ENCODE measurements at regions not wholly inside any gene's neighbourhood (a gene's known extent, or its start where the extent isn't known, plus 50 kb on each side); places are given as distances from the start of the nearest gene placed in this dataset.

DNA sequence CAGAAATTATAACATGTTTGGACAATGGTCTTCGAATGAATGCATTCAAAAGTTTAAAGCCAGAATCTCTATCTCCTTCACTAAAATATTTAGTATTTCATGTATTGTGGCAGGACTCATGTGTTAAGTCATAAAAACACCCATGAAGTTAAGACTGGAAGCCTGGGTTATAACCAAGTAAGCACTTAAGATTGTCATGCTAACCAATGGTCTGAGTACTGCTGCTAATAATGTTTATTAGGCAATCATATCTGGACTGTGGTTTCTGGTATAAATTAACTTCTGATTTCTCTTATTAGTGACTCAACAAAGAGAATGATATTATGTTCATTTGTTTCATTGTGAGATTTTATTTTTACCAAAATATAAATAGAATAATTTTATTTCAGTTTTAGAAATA, 297.9 kb upstream of the EDIL3 start:
- TF ChIP-seq, protein P1, sequence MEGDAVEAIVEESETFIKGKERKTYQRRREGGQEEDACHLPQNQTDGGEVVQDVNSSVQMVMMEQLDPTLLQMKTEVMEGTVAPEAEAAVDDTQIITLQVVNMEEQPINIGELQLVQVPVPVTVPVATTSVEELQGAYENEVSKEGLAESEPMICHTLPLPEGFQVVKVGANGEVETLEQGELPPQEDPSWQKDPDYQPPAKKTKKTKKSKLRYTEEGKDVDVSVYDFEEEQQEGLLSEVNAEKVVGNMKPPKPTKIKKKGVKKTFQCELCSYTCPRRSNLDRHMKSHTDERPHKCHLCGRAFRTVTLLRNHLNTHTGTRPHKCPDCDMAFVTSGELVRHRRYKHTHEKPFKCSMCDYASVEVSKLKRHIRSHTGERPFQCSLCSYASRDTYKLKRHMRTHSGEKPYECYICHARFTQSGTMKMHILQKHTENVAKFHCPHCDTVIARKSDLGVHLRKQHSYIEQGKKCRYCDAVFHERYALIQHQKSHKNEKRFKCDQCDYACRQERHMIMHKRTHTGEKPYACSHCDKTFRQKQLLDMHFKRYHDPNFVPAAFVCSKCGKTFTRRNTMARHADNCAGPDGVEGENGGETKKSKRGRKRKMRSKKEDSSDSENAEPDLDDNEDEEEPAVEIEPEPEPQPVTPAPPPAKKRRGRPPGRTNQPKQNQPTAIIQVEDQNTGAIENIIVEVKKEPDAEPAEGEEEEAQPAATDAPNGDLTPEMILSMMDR (IDR thresholded peaks at IDR 0.05; ENCODE audit: low read depth, low read length): no peak
- no peak for TF ChIP-seq MYC (IDR thresholded peaks at IDR 0.05; ENCODE audit: low read depth, low read length)
- H3K4me3 ChIP-seq (ENCODE audit: low read depth, low read length): no peak overlapping the region
- DNase-seq (ENCODE audit: low read depth): no peak

DNA sequence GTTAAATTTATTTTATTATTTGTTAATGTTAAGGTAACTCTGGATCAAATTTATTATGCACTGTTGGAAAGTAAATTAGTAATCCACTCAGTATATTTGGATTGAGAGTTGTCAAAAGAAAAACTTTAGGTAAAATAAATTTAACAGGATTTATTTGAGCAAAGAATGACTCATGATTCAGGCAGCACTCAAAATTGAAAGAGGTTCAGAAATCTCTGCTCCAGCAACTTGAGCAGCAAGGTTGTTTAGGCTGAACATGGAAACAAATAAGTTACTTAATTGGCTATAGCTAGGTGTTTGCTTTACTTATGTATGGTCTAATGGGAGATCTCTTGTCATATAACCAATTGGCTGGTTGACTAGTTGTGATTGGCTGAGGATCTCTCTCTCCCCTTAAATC, 296.2 kb upstream of the EDIL3 start:
- DNase-seq (ENCODE audit: low read depth): no peak
- TF ChIP-seq MYC (IDR thresholded peaks at IDR 0.05; ENCODE audit: low read depth, low read length) (no peak), POLR2A (IDR thresholded peaks at IDR 0.05; ENCODE audit: extremely low read depth, insufficient read length) (no peak)
- TF ChIP-seq, protein P2, sequence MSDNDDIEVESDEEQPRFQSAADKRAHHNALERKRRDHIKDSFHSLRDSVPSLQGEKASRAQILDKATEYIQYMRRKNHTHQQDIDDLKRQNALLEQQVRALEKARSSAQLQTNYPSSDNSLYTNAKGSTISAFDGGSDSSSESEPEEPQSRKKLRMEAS (IDR thresholded peaks at IDR 0.05; ENCODE audit: low read depth, low read length): no peak
- TF ChIP-seq, protein P1 (IDR thresholded peaks at IDR 0.05; ENCODE audit: low read depth, low read length): no peak
- no peak overlapping the region for H3K4me3 ChIP-seq (ENCODE audit: low read depth, low read length)

DNA sequence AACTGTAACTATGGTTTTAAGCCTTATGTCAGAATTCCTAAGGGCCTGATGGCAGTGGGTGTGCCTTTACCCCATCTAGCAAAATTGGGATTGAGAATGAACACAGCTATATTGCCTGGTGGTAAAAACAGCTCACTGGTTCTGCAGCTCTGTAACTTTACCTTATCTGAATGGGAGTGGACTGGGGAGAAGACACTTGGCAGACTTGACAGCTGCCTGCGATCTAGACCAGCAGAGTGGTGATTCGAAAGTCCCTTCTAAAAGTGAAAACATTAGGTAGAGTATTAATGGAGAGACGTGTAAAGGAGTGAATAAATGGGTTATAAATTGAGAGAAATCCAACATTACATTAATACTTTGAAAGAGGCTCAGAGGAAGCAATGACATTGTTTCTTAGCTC, 289.1 kb upstream of the EDIL3 start:
- H3K4me3 ChIP-seq (ENCODE audit: low read depth, low read length): no peak overlapping the region
- no peak for TF ChIP-seq POLR2A (IDR thresholded peaks at IDR 0.05; ENCODE audit: extremely low read depth, insufficient read length)
- TF ChIP-seq, protein P2 (IDR thresholded peaks at IDR 0.05; ENCODE audit: low read depth, low read length): no peak
- TF ChIP-seq, protein P1 (IDR thresholded peaks at IDR 0.05; ENCODE audit: low read depth, low read length): no peak
- no peak for TF ChIP-seq MYC (IDR thresholded peaks at IDR 0.05; ENCODE audit: low read depth, low read length)
- DNase-seq (ENCODE audit: low read depth): no peak

DNA sequence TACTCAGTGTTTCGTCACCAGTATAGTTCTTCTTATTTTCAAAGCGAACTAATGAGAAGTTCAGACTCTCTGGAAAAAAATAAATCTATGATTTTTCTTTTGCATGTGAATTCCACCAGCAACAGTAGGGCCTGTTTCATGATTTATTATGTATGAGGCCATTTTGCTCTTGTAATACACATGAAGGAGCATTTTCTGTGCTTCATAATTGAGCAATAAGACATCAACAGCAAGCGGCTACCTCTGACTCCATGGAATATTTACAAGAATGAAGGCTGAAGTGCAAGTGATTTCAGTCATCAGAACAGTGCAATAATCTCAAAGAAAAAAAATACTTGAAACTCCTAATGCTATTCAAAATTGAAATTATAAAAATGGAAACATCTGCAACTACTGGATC, 282.9 kb upstream of the EDIL3 start:
- TF ChIP-seq MYC (IDR thresholded peaks at IDR 0.05; ENCODE audit: low read depth, low read length) (no peak), POLR2A (IDR thresholded peaks at IDR 0.05; ENCODE audit: extremely low read depth, insufficient read length) (no peak)
- TF ChIP-seq, protein P1 (IDR thresholded peaks at IDR 0.05; ENCODE audit: low read depth, low read length): no peak
- DNase-seq (ENCODE audit: low read depth): no peak
- no peak overlapping the region for H3K4me3 ChIP-seq (ENCODE audit: low read depth, low read length)

DNA sequence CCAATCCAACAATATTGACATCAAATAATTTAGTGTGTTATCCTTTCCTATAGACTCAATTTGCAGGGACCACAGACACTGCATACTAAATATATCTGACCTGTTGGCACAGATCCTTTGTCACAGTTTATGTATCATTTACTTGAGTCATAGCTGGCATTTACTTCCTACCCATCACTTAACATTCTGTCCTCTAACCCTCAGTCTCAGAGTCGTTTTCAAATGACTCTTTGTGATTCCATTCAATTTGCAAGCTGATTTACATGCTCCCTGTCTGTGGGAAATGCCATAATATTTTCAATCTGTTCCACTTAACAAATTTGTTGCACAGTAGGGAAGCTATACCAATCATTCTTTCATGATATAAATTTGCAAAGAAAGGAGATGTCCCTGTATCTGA, 265.7 kb upstream of the EDIL3 start:
- DNase-seq (ENCODE audit: low read depth): no peak
- no peak overlapping the region for H3K4me3 ChIP-seq (ENCODE audit: low read depth, low read length)
- TF ChIP-seq, protein P1 (IDR thresholded peaks at IDR 0.05; ENCODE audit: low read depth, low read length): no peak
- TF ChIP-seq MYC (IDR thresholded peaks at IDR 0.05; ENCODE audit: low read depth, low read length) (no peak), POLR2A (IDR thresholded peaks at IDR 0.05; ENCODE audit: extremely low read depth, insufficient read length) (no peak)
- TF ChIP-seq, protein P2 (IDR thresholded peaks at IDR 0.05; ENCODE audit: low read depth, low read length): no peak

DNA sequence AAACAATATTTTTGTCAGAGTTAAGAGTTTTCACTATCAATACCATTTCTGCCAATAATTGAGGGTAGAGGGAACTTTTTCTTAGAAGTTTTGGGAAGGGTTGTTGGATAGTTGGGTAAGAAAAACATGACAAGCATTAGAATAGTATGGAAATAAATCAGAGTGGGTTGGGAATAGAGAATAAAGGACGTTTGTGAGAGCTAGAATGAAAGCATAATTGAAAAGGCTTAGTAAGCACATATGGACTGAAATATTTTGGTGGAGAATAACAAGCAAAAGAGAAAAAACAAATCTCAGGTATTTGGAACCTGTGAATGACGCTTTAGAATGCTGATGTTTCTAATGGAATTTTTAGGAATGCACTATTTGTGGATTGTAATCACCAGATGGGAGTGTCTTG, 262.9 kb upstream of the EDIL3 start:
- H3K4me3 ChIP-seq (ENCODE audit: low read depth, low read length): no peak overlapping the region
- no peak for TF ChIP-seq MYC (IDR thresholded peaks at IDR 0.05; ENCODE audit: low read depth, low read length)
- TF ChIP-seq, protein P1 (IDR thresholded peaks at IDR 0.05; ENCODE audit: low read depth, low read length): no peak
- no peak for TF ChIP-seq POLR2A (IDR thresholded peaks at IDR 0.05; ENCODE audit: extremely low read depth, insufficient read length)
- TF ChIP-seq, protein P2 (IDR thresholded peaks at IDR 0.05; ENCODE audit: low read depth, low read length): no peak
- DNase-seq (ENCODE audit: low read depth): no peak
